ENCODE measurements at regions not wholly inside any gene's neighbourhood (a gene's known extent, or its start where the extent isn't known, plus 50 kb on each side); places are given as distances from the start of the nearest gene placed in this dataset.

GRCh38 chr6:97958134-97958533 is 675.1 kb upstream of the MMS22L start:
- Histone ChIP-seq H3K79me2 (ENCODE audit: low read length) (no peaks in the 10 kb centered on the region), H3K9me2 (replicated peaks; ENCODE audit: insufficient read depth, low read length) (no peaks in the 10 kb centered on the region), H3K4me1 (ENCODE audit: low read length) (no peaks in the 10 kb centered on the region), H4K20me1 (ENCODE audit: insufficient read depth, low read length) (no peaks in the 10 kb centered on the region), H3K4me2 (ENCODE audit: low read depth, low read length) (no peak overlapping the region), H3F3A (ENCODE audit: insufficient read depth, low read length) (no peaks in the 10 kb centered on the region), H3K9ac (ENCODE audit: low read length) (no peak overlapping the region), H3K36me3 (replicated peaks; ENCODE audit: insufficient read depth, low read length) (no peaks in the 10 kb centered on the region), H3K9me3 (replicated peaks; ENCODE audit: insufficient read depth, low read length) (no peaks in the 10 kb centered on the region), H3K27me3 (replicated peaks; ENCODE audit: insufficient read depth, low read length) (no peaks in the 10 kb centered on the region), H2AFZ (ENCODE audit: low read length) (no peak overlapping the region), H3K4me3 (ENCODE audit: low read length) (no peak overlapping the region), H3K27ac (ENCODE audit: low read length) (no peak overlapping the region)
- TF ChIP-seq EZH2phosphoT487 (IDR thresholded peaks at IDR 0.05; ENCODE audit: low read length): no peak
- no peak for TF ChIP-seq CTCF (IDR thresholded peaks at IDR 0.05; ENCODE audit: low read length)
- TF ChIP-seq EZH2 (optimal IDR thresholded peaks at IDR 0.05; ENCODE audit: low read depth, low read length): no peak
- DNase-seq: no peak

GRCh38 chr6:97963193-97963592 is 680.2 kb upstream of the MMS22L start:
- no peaks in the 10 kb centered on the region for H3K4me1 ChIP-seq (ENCODE audit: low read length)
- H3K9me2 ChIP-seq (replicated peaks; ENCODE audit: insufficient read depth, low read length): no peaks in the 10 kb centered on the region
- H3K4me3 ChIP-seq (ENCODE audit: low read length): no peak overlapping the region
- no peak overlapping the region for H2AFZ ChIP-seq (ENCODE audit: low read length)
- no peak overlapping the region for H3K9ac ChIP-seq (ENCODE audit: low read length)
- H4K20me1 ChIP-seq (ENCODE audit: insufficient read depth, low read length): no peaks in the 10 kb centered on the region
- H3K36me3 ChIP-seq (replicated peaks; ENCODE audit: insufficient read depth, low read length): no peaks in the 10 kb centered on the region
- no peak for DNase-seq
- H3F3A ChIP-seq (ENCODE audit: insufficient read depth, low read length): no peaks in the 10 kb centered on the region
- no peaks in the 10 kb centered on the region for H3K27me3 ChIP-seq (replicated peaks; ENCODE audit: insufficient read depth, low read length)
- no peaks in the 10 kb centered on the region for H3K9me3 ChIP-seq (replicated peaks; ENCODE audit: insufficient read depth, low read length)
- TF ChIP-seq EZH2 (optimal IDR thresholded peaks at IDR 0.05; ENCODE audit: low read depth, low read length) (no peak), CTCF (IDR thresholded peaks at IDR 0.05; ENCODE audit: low read length) (no peak), EZH2phosphoT487 (IDR thresholded peaks at IDR 0.05; ENCODE audit: low read length) (no peak)
- H3K27ac ChIP-seq (ENCODE audit: low read length): no peak overlapping the region
- H3K4me2 ChIP-seq (ENCODE audit: low read depth, low read length): no peak overlapping the region
- H3K79me2 ChIP-seq (ENCODE audit: low read length): no peaks in the 10 kb centered on the region

- no peaks in the 10 kb centered on the region for H3K36me3 ChIP-seq (replicated peaks; ENCODE audit: insufficient read depth, low read length)
- no peak overlapping the region for H3K9ac ChIP-seq (ENCODE audit: low read length)
- H3K4me2 ChIP-seq (ENCODE audit: low read depth, low read length): no peak overlapping the region
- no peaks in the 10 kb centered on the region for H3K9me2 ChIP-seq (replicated peaks; ENCODE audit: insufficient read depth, low read length)
- H3F3A ChIP-seq (ENCODE audit: insufficient read depth, low read length): no peaks in the 10 kb centered on the region
- H2AFZ ChIP-seq (ENCODE audit: low read length): no peak overlapping the region
- no peak for DNase-seq
- H3K27ac ChIP-seq (ENCODE audit: low read length): no peak overlapping the region
- no peaks in the 10 kb centered on the region for H4K20me1 ChIP-seq (ENCODE audit: insufficient read depth, low read length)
- no peaks in the 10 kb centered on the region for H3K9me3 ChIP-seq (replicated peaks; ENCODE audit: insufficient read depth, low read length)
- TF ChIP-seq CTCF (IDR thresholded peaks at IDR 0.05; ENCODE audit: low read length) (no peak), EZH2 (optimal IDR thresholded peaks at IDR 0.05; ENCODE audit: low read depth, low read length) (no peak), EZH2phosphoT487 (IDR thresholded peaks at IDR 0.05; ENCODE audit: low read length) (no peak)
- H3K4me1 ChIP-seq (ENCODE audit: low read length): no peaks in the 10 kb centered on the region
- H3K4me3 ChIP-seq (ENCODE audit: low read length): no peak overlapping the region
- no peaks in the 10 kb centered on the region for H3K27me3 ChIP-seq (replicated peaks; ENCODE audit: insufficient read depth, low read length)
- no peaks in the 10 kb centered on the region for H3K79me2 ChIP-seq (ENCODE audit: low read length)
Observed at GRCh38 chr6:97969065-97969464, 686.0 kb upstream of the MMS22L start.

Data from MM.1S (cell line).